ENCODE measurements at regions not wholly inside any gene's neighbourhood (a gene's known extent, or its start where the extent isn't known, plus 50 kb on each side); places are given as distances from the start of the nearest gene placed in this dataset.

DNA sequence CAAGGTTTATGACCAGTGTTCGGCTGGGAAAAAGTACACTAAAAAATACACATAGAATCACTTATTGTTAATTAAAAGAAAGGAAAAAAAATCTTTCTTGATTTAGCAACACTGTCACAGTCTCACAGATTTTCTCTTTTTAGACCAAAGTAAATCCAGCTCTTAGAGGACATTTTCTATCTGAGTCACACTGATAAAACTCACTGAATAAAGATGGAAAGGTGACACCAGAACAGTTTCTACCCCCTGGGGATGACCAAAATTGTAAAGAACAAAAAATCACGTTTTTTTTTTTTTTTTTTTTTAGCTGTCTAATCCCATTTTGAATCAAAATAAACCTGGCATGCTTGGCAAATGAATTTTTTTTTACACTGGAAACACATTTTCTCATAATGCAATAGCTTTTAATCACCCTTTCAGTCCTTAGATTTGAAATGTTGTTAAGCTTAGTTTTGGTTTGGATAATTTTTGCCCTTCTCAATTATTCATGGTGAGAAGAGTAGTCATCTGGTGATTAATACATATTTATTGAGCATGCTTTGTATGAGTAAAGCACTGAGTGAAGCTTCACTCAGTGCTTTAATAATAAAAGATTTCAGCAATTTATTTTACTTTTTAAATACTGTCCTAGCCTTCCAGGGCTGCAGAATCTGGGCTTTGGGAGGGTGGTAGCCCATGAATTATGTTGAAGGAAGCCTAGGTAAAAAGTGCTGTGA, 886.3 kb downstream of the SLC4A3 start:
- Histone ChIP-seq H3K27me3 (no peaks in the 10 kb centered on the region), H3K4me3 (no peak overlapping the region), H3K9me3 (no peaks in the 10 kb centered on the region), H3K4me1 (no peaks in the 10 kb centered on the region), H3K27ac (no peak overlapping the region), H3K36me3 (no peaks in the 10 kb centered on the region)
- 37 to 48% (median 45%) methylated on average over 2 of the region's 2 CpGs for WGBS, 5 donors
- no peak for TF ChIP-seq POLR2AphosphoS5 (IDR thresholded peaks at IDR 0.05)
- TF ChIP-seq EP300 (IDR thresholded peaks at IDR 0.05) = no peak
- no peak for TF ChIP-seq POLR2A (IDR thresholded peaks at IDR 0.05)
- TF ChIP-seq, protein P1, sequence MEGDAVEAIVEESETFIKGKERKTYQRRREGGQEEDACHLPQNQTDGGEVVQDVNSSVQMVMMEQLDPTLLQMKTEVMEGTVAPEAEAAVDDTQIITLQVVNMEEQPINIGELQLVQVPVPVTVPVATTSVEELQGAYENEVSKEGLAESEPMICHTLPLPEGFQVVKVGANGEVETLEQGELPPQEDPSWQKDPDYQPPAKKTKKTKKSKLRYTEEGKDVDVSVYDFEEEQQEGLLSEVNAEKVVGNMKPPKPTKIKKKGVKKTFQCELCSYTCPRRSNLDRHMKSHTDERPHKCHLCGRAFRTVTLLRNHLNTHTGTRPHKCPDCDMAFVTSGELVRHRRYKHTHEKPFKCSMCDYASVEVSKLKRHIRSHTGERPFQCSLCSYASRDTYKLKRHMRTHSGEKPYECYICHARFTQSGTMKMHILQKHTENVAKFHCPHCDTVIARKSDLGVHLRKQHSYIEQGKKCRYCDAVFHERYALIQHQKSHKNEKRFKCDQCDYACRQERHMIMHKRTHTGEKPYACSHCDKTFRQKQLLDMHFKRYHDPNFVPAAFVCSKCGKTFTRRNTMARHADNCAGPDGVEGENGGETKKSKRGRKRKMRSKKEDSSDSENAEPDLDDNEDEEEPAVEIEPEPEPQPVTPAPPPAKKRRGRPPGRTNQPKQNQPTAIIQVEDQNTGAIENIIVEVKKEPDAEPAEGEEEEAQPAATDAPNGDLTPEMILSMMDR (IDR thresholded peaks at IDR 0.05) = no peak
- intact Hi-C loops (cut with DNase I; ENCODE audit: low total_unique reads) = no loop called here
- DNase-seq = no peak

DNA sequence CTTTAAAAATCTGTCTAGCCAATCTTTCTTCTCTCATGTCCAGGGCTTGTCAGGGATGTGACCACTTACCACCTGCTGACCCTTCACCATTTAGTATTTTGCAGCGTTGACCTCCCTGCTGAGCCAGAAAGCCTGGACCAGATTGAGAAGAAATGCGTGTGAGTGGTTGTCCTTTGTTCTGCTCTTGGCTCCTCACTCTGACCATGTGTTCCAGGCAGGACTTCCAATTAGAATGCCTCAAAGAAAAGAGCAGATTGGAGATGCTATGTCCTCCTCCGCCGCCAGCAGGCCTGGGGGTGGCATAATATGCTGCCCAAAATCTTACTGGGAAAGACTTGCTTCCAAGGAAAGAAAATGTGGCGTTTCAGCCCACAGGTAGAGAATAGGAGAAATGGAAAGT, 894.1 kb downstream of the SLC4A3 start:
- DNase-seq = no peak
- Histone ChIP-seq H3K27ac (no peak overlapping the region), H3K9me3 (no peaks in the 10 kb centered on the region), H3K27me3 (no peaks in the 10 kb centered on the region), H3K4me3 (no peak overlapping the region), H3K36me3 (no peaks in the 10 kb centered on the region), H3K4me1 (no peaks in the 10 kb centered on the region)
- intact Hi-C loops (cut with DNase I; ENCODE audit: low total_unique reads) = no loop called here
- no peak for TF ChIP-seq POLR2A (IDR thresholded peaks at IDR 0.05)
- TF ChIP-seq POLR2AphosphoS5 (IDR thresholded peaks at IDR 0.05) = no peak
- TF ChIP-seq EP300 (IDR thresholded peaks at IDR 0.05) = no peak
- WGBS, 5 donors = 73 to 87% (median 83%) methylated on average over 5 of the region's 5 CpGs

DNA sequence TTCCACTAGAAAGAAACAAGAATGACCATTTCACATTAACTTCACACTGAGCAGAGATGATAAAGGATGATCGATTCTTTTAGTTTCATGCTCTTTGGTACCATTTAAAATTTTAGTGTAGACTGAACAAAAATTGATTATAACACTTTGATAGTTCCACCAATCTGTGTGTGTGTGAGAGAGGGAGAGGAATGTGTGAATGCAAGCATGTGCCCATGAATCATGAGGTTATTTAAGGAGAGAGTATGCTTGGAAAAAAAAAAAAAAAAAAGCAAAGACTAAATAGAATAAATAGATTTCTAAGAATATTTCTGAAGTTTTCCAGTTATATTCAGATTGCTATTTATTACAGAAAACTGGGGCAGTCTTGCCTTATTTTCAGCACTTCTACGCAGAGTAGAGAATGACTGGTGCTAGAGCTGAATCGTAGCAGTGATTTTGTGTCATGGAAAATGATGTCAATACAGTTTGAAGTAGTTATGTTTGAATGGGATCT, 900.8 kb downstream of the SLC4A3 start:
- 76 to 87% (median 80%) methylated on average over 3 of the region's 3 CpGs for WGBS, 5 donors
- no peaks in the 10 kb centered on the region for H3K4me1 ChIP-seq
- TF ChIP-seq POLR2A (IDR thresholded peaks at IDR 0.05) = no peak
- TF ChIP-seq, protein P1 (IDR thresholded peaks at IDR 0.05) = no peak
- TF ChIP-seq EP300 (IDR thresholded peaks at IDR 0.05) = no peak
- TF ChIP-seq POLR2AphosphoS5 (IDR thresholded peaks at IDR 0.05) = no peak
- no peak overlapping the region for H3K27ac ChIP-seq
- H3K4me3 ChIP-seq = no peak overlapping the region
- intact Hi-C loops (cut with DNase I; ENCODE audit: low total_unique reads) = no loop called here
- peaks cover 0 to 12% (median 8%) of the 10 kb centered on the region in 4 donors for H3K9me3 ChIP-seq
- no peaks in the 10 kb centered on the region for H3K36me3 ChIP-seq
- H3K27me3 ChIP-seq = no peaks in the 10 kb centered on the region
- no peak for DNase-seq

DNA sequence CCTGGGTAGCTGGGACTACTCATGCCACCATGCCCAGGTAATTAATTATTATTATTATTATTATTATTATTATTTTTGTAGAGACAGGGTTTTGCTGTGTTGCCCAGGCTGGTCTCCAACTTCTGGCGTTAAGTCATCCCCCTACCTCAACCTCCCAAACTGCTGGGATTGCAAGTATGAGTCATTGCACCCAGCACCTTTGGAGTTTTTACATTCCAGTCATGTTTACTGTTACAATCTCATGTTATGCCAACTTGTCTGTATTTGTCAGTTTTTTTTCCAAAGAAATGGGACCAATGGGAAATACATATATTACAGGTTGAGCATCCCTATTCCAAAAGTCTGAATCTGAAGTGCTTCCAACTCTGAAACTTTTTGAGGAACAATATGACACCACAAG, 903.8 kb downstream of the SLC4A3 start:
- TF ChIP-seq EP300 (IDR thresholded peaks at IDR 0.05) (no peak), POLR2A (IDR thresholded peaks at IDR 0.05) (no peak)
- TF ChIP-seq, protein P1 (IDR thresholded peaks at IDR 0.05) = no peak
- Histone ChIP-seq H3K27me3 (no peaks in the 10 kb centered on the region), H3K4me3 (no peak overlapping the region), H3K4me1 (no peaks in the 10 kb centered on the region), H3K9me3 (peaks cover 0 to 20% (median 8%) of the 10 kb centered on the region in 4 donors), H3K27ac (no peak overlapping the region), H3K36me3 (no peaks in the 10 kb centered on the region)
- 83 to 93% (median 88%) methylated on average over 1 of the region's 1 CpG for WGBS, 5 donors
- no peak for DNase-seq
- intact Hi-C loops (cut with DNase I; ENCODE audit: low total_unique reads) = no loop called here

DNA sequence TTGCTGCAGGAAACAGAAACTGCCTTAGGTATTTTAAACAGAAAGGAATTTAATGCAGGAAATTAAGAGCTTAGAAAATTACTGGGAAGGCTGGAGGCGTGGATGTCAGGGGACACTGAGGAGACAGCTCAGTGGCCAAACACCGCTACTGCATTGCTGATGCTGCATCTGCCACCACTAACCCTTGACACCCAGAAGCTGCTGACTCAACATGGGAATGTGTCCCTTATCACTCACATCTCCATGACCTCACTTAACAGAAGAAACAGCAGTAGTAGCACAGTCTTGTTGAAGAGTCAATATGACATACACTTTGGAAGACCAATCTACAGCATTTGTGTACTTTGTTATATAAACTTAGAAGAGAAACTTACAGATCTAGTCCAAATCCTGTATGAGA, 906.1 kb downstream of the SLC4A3 start:
- no peak overlapping the region for H3K4me3 ChIP-seq
- 62 to 73% (median 71%) methylated on average over 2 of the region's 2 CpGs for WGBS, 5 donors
- no peaks in the 10 kb centered on the region for H3K27me3 ChIP-seq
- no peak overlapping the region for H3K27ac ChIP-seq
- TF ChIP-seq, protein P1 (IDR thresholded peaks at IDR 0.05) = no peak
- TF ChIP-seq EP300 (IDR thresholded peaks at IDR 0.05) = no peak
- no peak for TF ChIP-seq POLR2AphosphoS5 (IDR thresholded peaks at IDR 0.05)
- no peak for TF ChIP-seq POLR2A (IDR thresholded peaks at IDR 0.05)
- H3K36me3 ChIP-seq = no peaks in the 10 kb centered on the region
- H3K4me1 ChIP-seq = no peaks in the 10 kb centered on the region
- intact Hi-C loops (cut with DNase I; ENCODE audit: low total_unique reads) = no loop called here
- no peak for DNase-seq
- peaks cover 0 to 20% (median 8%) of the 10 kb centered on the region in 4 donors for H3K9me3 ChIP-seq
